ENCODE measurements at regions not wholly inside any gene's neighbourhood (a gene's known extent, or its start where the extent isn't known, plus 50 kb on each side); places are given as distances from the start of the nearest gene placed in this dataset.

DNA sequence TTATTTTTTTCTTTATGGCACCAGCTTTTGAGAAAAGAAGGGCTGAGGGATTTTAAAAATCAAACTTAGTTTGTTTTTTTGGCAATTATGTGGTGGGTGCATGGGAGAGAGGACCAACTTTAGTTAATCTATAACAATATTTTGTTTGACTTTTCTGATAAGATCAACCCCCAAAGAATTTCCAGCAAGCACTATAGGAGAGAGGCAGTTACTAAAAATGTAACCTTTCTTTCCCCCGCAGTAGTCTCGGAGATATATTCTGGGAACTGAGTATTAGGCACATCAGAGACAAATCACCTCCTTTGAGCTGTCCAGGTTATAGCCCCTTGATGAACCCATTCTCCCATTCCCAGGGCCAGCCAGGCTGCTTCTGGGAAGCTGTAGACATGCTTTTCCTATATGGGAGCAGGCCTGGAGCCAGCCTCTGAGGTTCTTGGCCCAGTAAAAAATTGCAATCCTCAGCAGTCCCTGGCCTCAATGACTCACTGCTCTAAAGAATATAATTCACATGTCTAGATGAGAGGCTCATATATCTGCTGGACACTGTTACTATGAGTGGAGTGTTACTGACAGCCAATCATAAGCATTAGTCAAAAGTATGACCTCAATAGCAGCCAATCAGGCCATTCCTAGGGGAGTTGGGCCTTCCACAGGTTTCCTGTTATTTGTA is 138.3 kb upstream of the AGBL1 start:
- no peak for DNase-seq (ENCODE audit: low read depth, low spot score)
- Histone ChIP-seq H3K4me1 (ENCODE audit: insufficient read depth, insufficient read length) (no peaks in the 10 kb centered on the region), H3K27me3 (ENCODE audit: insufficient read depth, insufficient read length) (no peaks in the 10 kb centered on the region), H3K9ac (ENCODE audit: insufficient read length, low read depth) (no peak overlapping the region), H3K4me3 (ENCODE audit: insufficient read length, low read depth) (no peak overlapping the region), H3K36me3 (ENCODE audit: insufficient read depth, insufficient read length, low read length) (no peaks in the 10 kb centered on the region), H3K9me3 (ENCODE audit: insufficient read depth, low read length) (no peaks in the 10 kb centered on the region)
- TF ChIP-seq YY1 (IDR thresholded peaks at IDR 0.05; ENCODE audit: insufficient read depth, insufficient read length) = no peak
- TF ChIP-seq SUZ12 (IDR thresholded peaks at IDR 0.05; ENCODE audit: extremely low read depth, insufficient read depth, insufficient read length) = no peak
- no peak for TF ChIP-seq ZNF274 (IDR thresholded peaks at IDR 0.05; ENCODE audit: low read depth, low read length)

- H3K36me3 ChIP-seq (ENCODE audit: insufficient read depth, insufficient read length, low read length) = no peaks in the 10 kb centered on the region
- no peak overlapping the region for H3K9ac ChIP-seq (ENCODE audit: insufficient read length, low read depth)
- no peaks in the 10 kb centered on the region for H3K9me3 ChIP-seq (ENCODE audit: insufficient read depth, low read length)
- H3K4me1 ChIP-seq (ENCODE audit: insufficient read depth, insufficient read length) = no peaks in the 10 kb centered on the region
- no peak for TF ChIP-seq YY1 (IDR thresholded peaks at IDR 0.05; ENCODE audit: insufficient read depth, insufficient read length)
- no peak for TF ChIP-seq ZNF274 (IDR thresholded peaks at IDR 0.05; ENCODE audit: low read depth, low read length)
- no peak for TF ChIP-seq SUZ12 (IDR thresholded peaks at IDR 0.05; ENCODE audit: extremely low read depth, insufficient read depth, insufficient read length)
- H3K27me3 ChIP-seq (ENCODE audit: insufficient read depth, insufficient read length) = no peaks in the 10 kb centered on the region
- DNase-seq (ENCODE audit: low read depth, low spot score) = no peak
- H3K4me3 ChIP-seq (ENCODE audit: insufficient read length, low read depth) = no peak overlapping the region
These were observed 137.0 kb upstream of the AGBL1 start for GRCh38 chr15:85942632-85943031.

- Histone ChIP-seq H3K9me3 (ENCODE audit: insufficient read depth, low read length) (no peaks in the 10 kb centered on the region), H3K27me3 (ENCODE audit: insufficient read depth, insufficient read length) (no peaks in the 10 kb centered on the region), H3K4me1 (ENCODE audit: insufficient read depth, insufficient read length) (no peaks in the 10 kb centered on the region), H3K4me3 (ENCODE audit: insufficient read length, low read depth) (no peak overlapping the region), H3K36me3 (ENCODE audit: insufficient read depth, insufficient read length, low read length) (no peaks in the 10 kb centered on the region), H3K9ac (ENCODE audit: insufficient read length, low read depth) (no peak overlapping the region)
- TF ChIP-seq YY1 (IDR thresholded peaks at IDR 0.05; ENCODE audit: insufficient read depth, insufficient read length) (no peak), ZNF274 (IDR thresholded peaks at IDR 0.05; ENCODE audit: low read depth, low read length) (no peak)
- DNase-seq (ENCODE audit: low read depth, low spot score) = no peak
These were observed 136.5 kb upstream of the AGBL1 start for GRCh38 chr15:85943151-85943550.

DNA sequence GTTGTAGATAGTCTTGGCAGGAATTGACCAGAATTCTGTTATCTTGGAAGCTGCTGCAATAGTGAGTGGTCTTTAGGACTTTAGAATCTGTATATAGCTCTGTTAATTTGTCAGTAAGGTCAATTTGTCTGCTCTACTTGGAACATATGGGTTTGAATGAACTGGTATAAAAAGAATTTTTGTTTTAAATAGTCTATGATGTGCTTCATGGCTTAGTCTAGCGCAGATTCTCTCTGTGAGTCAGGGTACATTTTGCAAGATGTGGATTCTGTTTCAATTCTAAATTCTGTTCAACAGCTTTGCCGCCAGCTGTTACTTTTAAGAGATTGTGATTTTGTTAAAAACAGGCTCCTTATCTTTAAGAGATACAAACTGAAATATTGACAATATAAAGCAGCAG is 135.9 kb upstream of the AGBL1 start:
- Histone ChIP-seq H3K4me3 (ENCODE audit: insufficient read length, low read depth) (no peak overlapping the region), H3K4me1 (ENCODE audit: insufficient read depth, insufficient read length) (no peaks in the 10 kb centered on the region), H3K27me3 (ENCODE audit: insufficient read depth, insufficient read length) (no peaks in the 10 kb centered on the region), H3K9ac (ENCODE audit: insufficient read length, low read depth) (no peak overlapping the region), H3K36me3 (ENCODE audit: insufficient read depth, insufficient read length, low read length) (no peaks in the 10 kb centered on the region), H3K9me3 (ENCODE audit: insufficient read depth, low read length) (no peaks in the 10 kb centered on the region)
- DNase-seq (ENCODE audit: low read depth, low spot score) = no peak
- TF ChIP-seq YY1 (IDR thresholded peaks at IDR 0.05; ENCODE audit: insufficient read depth, insufficient read length) (no peak), ZNF274 (IDR thresholded peaks at IDR 0.05; ENCODE audit: low read depth, low read length) (no peak), SUZ12 (IDR thresholded peaks at IDR 0.05; ENCODE audit: extremely low read depth, insufficient read depth, insufficient read length) (no peak)

DNA sequence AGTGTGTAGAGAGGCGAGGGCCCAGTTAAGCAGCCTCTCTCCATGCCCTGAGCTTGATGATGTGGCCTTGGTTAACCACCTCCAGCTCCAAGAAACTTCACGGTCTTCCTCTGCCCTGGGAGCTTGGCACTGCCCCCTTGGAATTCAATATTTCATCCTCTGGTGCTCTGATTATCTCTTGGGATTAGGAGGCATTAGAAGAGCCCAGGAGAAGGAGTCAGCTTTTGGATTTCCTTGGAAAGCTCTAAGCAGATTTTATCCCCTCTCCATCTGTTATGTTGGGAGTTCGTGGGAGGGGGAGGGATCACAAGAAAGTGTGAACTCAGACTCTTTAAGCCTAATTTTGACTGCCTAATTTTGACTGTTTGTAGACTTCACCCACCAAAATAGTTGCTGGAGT is 132.7 kb upstream of the AGBL1 start:
- H3K9me3 ChIP-seq (ENCODE audit: insufficient read depth, low read length) = no peaks in the 10 kb centered on the region
- no peak for DNase-seq (ENCODE audit: low read depth, low spot score)
- no peaks in the 10 kb centered on the region for H3K4me1 ChIP-seq (ENCODE audit: insufficient read depth, insufficient read length)
- no peak overlapping the region for H3K9ac ChIP-seq (ENCODE audit: insufficient read length, low read depth)
- no peak overlapping the region for H3K4me3 ChIP-seq (ENCODE audit: insufficient read length, low read depth)
- TF ChIP-seq ZNF274 (IDR thresholded peaks at IDR 0.05; ENCODE audit: low read depth, low read length) (no peak), YY1 (IDR thresholded peaks at IDR 0.05; ENCODE audit: insufficient read depth, insufficient read length) (no peak), SUZ12 (IDR thresholded peaks at IDR 0.05; ENCODE audit: extremely low read depth, insufficient read depth, insufficient read length) (no peak)
- no peaks in the 10 kb centered on the region for H3K36me3 ChIP-seq (ENCODE audit: insufficient read depth, insufficient read length, low read length)
- H3K27me3 ChIP-seq (ENCODE audit: insufficient read depth, insufficient read length) = no peaks in the 10 kb centered on the region

DNA sequence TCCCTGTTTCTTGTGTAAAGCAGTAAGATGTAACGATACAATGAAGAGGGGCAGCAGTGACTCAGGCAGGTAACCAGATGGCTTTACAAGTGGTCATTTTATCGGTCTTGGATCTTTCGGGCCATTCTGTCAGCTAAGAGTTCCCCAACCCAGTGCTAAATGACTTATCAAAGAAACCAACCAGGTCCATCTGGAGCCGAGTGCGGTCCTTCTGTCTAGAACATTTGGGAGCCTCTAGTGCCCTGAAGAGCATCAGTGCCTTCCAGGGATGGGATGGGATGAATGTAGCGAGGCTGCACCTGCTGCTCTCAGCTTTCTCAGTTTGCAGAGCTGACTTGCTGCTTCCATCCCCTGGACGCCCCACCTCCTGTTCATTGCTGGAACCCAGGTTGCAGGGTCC is 131.7 kb upstream of the AGBL1 start:
- TF ChIP-seq SUZ12 (IDR thresholded peaks at IDR 0.05; ENCODE audit: extremely low read depth, insufficient read depth, insufficient read length) (no peak), ZNF274 (IDR thresholded peaks at IDR 0.05; ENCODE audit: low read depth, low read length) (no peak), YY1 (IDR thresholded peaks at IDR 0.05; ENCODE audit: insufficient read depth, insufficient read length) (no peak)
- no peak overlapping the region for H3K9ac ChIP-seq (ENCODE audit: insufficient read length, low read depth)
- H3K27me3 ChIP-seq (ENCODE audit: insufficient read depth, insufficient read length) = no peaks in the 10 kb centered on the region

DNA sequence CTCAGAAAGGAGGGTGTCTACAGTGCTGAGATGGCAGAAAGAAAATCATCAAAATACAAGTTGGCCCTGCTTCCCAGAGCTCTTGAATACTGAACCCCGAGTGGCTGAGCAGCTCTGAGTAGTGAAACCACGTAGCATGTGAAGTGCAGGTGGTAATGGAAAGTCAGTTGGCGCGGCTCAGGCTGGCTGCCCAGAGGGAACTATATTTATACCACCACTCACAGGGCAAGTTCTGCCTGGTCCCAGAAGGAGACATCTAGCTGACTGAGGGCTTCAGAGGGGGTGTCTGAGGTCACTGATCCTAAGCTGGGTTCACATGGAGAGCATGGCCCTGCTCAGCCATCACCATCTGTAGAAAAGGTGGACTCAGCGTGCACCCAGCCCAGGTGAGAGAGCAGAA is 129.6 kb upstream of the AGBL1 start:
- no peak for DNase-seq (ENCODE audit: low read depth, low spot score)
- no peaks in the 10 kb centered on the region for H3K36me3 ChIP-seq (ENCODE audit: insufficient read depth, insufficient read length, low read length)
- H3K9me3 ChIP-seq (ENCODE audit: insufficient read depth, low read length) = no peaks in the 10 kb centered on the region
- TF ChIP-seq SUZ12 (IDR thresholded peaks at IDR 0.05; ENCODE audit: extremely low read depth, insufficient read depth, insufficient read length) (no peak), YY1 (IDR thresholded peaks at IDR 0.05; ENCODE audit: insufficient read depth, insufficient read length) (no peak), ZNF274 (IDR thresholded peaks at IDR 0.05; ENCODE audit: low read depth, low read length) (no peak)
- H3K27me3 ChIP-seq (ENCODE audit: insufficient read depth, insufficient read length) = no peaks in the 10 kb centered on the region
- no peaks in the 10 kb centered on the region for H3K4me1 ChIP-seq (ENCODE audit: insufficient read depth, insufficient read length)
- H3K4me3 ChIP-seq (ENCODE audit: insufficient read length, low read depth) = no peak overlapping the region
- no peak overlapping the region for H3K9ac ChIP-seq (ENCODE audit: insufficient read length, low read depth)

More for the DNA sequence above, 131.7 kb upstream of the AGBL1 start:
- Histone ChIP-seq H3K36me3 (ENCODE audit: insufficient read depth, insufficient read length, low read length) (no peaks in the 10 kb centered on the region), H3K4me1 (ENCODE audit: insufficient read depth, insufficient read length) (no peaks in the 10 kb centered on the region), H3K4me3 (ENCODE audit: insufficient read length, low read depth) (no peak overlapping the region), H3K9me3 (ENCODE audit: insufficient read depth, low read length) (no peaks in the 10 kb centered on the region)
- no peak for DNase-seq (ENCODE audit: low read depth, low spot score)
